SK-N-MC (cell line): ENCODE measurements at regions not wholly inside any gene's neighbourhood (a gene's known extent, or its start where the extent isn't known, plus 50 kb on each side); places are given as distances from the start of the nearest gene placed in this dataset.

Experiments
- EZH2 ChIP-seq: fragments of 200-600 bp; sonication (generic); IDR thresholded peaks from one replicate; pipeline ENCODE4 v1.6.1; 2017; ENCODE audit warnings: antibody characterized with exemption
- FOXP2 ChIP-seq: optimal IDR thresholded peaks from 2 replicates; pipeline ENCODE3; 2011; ENCODE audit warnings: mild to moderate bottlenecking, moderate library complexity; ENCODE audit not compliant: insufficient read depth; ENCODE audit errors: extremely low read length, control extremely low read depth
- POLR2AphosphoS5 ChIP-seq: IDR thresholded peaks from 2 replicates; pipeline ENCODE4 v1.6.1; 2012; ENCODE audit warnings: mild to moderate bottlenecking, low read depth, low read length, borderline replicate concordance

DNA sequence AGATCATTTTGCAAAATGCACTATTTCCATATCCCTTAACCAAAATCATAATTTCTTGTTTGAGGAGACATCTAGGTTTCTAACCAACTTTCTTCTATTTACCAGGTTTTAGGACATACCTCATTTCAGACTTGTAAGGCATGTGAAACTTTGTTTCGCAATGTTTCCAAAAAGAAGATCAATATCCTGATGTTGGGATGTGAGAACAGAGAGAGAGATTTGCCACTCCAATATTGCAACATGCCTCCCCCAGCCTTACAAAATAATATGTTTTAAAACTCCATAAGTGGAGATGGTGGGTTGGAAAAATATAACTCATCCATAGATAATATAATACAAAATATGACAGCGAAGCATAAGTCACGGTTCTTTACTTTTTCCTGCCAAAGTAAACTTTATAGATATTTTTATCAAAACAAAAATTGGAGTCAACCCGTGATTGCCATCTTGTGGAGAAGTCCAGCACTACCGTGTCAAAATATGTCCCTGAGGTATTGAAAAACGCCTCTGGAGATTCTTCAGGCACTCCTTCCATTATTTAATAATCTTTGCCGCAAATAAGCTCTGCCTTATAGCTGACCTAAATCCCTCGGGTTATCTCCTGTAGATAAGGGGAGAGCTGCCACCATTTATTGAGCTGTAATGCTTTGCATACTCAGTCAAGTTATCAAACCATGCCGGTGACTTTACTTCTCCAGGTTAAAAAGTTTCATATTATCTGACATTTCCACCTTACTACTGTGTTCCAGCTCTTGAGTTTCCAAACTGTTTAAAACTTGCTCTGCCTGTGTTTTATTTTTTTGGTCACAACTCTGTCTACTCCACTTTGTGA is 534.2 kb downstream of the HACE1 start:
- TF ChIP-seq EZH2 = no peak
- peak; percentile 16; the same call in 1 of the 2 replicates for TF ChIP-seq POLR2AphosphoS5
- no peak for TF ChIP-seq FOXP2
